K562 (cell line): ENCODE measurements at regions not wholly inside any gene's neighbourhood (a gene's known extent, or its start where the extent isn't known, plus 50 kb on each side); places are given as distances from the start of the nearest gene placed in this dataset.

Experiments used
- ATF1 ChIP-seq, 2 experiments: fragments of 450-650 bp in 1 of 2; IDR thresholded peaks; 2 replicates each; pipeline ENCODE4 v1.6.1; 2016; ENCODE audit warnings: missing compliant biosample characterization in 1 of 2, missing genetic modification characterization in 1 of 2
- CCAR2 ChIP-seq: fragments of 200-400 bp; formaldehyde crosslinking; IDR thresholded peaks from 2 replicates; pipeline ENCODE4 v1.6.1; 2017; ENCODE audit warnings: mild to moderate bottlenecking, low read depth, low read length
- DPF2 ChIP-seq: fragments of 450-650 bp; IDR thresholded peaks from 2 replicates; pipeline ENCODE4 v1.6.1; 2016
- EZH2 ChIP-seq: IDR thresholded peaks from 2 replicates; pipeline ENCODE4 v1.6.1; 2012; ENCODE audit warnings: low read depth, mild to moderate bottlenecking, inconsistent platforms, low read length, borderline replicate concordance
- GATAD2A ChIP-seq: fragments of 450-650 bp; IDR thresholded peaks from 2 replicates; pipeline ENCODE4 v1.6.1; 2017
- HDAC1 ChIP-seq, 2 experiments: fragments of 450-650 bp; IDR thresholded peaks; 2 replicates each; pipeline ENCODE4 v1.6.1; 2016 to 2017; ENCODE audit warnings: inconsistent platforms in 1 of 2, mild to moderate bottlenecking in 1 of 2, moderate library complexity in 1 of 2
- HDAC6 ChIP-seq: IDR thresholded peaks from 2 replicates; pipeline ENCODE4 v1.6.1; 2012; ENCODE audit warnings: low read depth, mild to moderate bottlenecking, control low read depth, inconsistent platforms, low read length, moderate library complexity
- NR2C1 ChIP-seq, 2 experiments: fragments of 450-650 bp; IDR thresholded peaks; 2 replicates each; pipeline ENCODE4 v1.6.1; 2017; ENCODE audit warnings: mild to moderate bottlenecking in 2 of 2, antibody characterized with exemption in 1 of 2, inconsistent platforms in 1 of 2, missing compliant biosample characterization in 1 of 2, missing genetic modification characterization in 1 of 2
- PHF20 ChIP-seq: fragments of 450-650 bp; IDR thresholded peaks from 2 replicates; pipeline ENCODE4 v1.6.1; 2018; ENCODE audit not compliant: partially characterized antibody
- SMARCA4 ChIP-seq: fragments of 450-650 bp; IDR thresholded peaks from 2 replicates; pipeline ENCODE4 v1.6.1; 2016
- TF ChIP-seq, protein P1 (sequence below): sonication (generic); formaldehyde crosslinking; IDR thresholded peaks from 2 replicates; pipeline ENCODE4 v1.8.0; 2022; ENCODE audit warnings: mild to moderate bottlenecking, missing genetic modification reagents, borderline replicate concordance
- TF ChIP-seq, protein P2 (sequence below): fragments of 450-650 bp; IDR thresholded peaks from 2 replicates; pipeline ENCODE4 v1.6.1; 2016; ENCODE audit warnings: borderline replicate concordance

DNA sequence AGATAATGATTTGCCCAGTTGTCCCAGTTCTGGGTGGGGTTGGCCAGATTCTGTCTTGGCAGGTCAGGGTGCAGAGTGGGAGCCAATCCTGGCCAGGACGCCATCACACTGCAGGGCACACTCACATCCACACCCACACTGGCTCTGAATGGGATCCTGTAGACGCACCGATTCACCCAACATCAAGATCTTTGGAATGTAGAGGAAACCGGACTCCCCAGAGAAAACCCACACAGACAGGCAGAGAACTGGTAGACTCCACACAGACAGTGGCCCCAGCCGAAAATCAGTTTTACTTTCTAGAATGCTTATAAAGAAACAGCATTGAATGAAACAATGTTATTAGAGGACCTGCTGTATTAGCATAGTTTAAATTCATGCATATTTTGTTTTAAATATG, 343.1 kb upstream of the DAB2 start:
- no peak for TF ChIP-seq EZH2
- TF ChIP-seq, protein P1, sequence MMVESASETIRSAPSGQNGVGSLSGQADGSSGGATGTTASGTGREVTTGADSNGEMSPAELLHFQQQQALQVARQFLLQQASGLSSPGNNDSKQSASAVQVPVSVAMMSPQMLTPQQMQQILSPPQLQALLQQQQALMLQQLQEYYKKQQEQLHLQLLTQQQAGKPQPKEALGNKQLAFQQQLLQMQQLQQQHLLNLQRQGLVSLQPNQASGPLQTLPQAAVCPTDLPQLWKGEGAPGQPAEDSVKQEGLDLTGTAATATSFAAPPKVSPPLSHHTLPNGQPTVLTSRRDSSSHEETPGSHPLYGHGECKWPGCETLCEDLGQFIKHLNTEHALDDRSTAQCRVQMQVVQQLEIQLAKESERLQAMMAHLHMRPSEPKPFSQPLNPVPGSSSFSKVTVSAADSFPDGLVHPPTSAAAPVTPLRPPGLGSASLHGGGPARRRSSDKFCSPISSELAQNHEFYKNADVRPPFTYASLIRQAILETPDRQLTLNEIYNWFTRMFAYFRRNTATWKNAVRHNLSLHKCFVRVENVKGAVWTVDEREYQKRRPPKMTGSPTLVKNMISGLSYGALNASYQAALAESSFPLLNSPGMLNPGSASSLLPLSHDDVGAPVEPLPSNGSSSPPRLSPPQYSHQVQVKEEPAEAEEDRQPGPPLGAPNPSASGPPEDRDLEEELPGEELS (CRISPR knock-in tag): no peak
- TF ChIP-seq PHF20: no peak
- no peak for TF ChIP-seq HDAC1 (IDR thresholded peaks at IDR 0.05)
- no peak for TF ChIP-seq GATAD2A
- TF ChIP-seq CCAR2: no peak
- TF ChIP-seq ATF1 (CRISPR knock-in tag; IDR thresholded peaks at IDR 0.05): no peak
- no peak for TF ChIP-seq ATF1 (tag; IDR thresholded peaks at IDR 0.05)
- TF ChIP-seq HDAC6: no peak
- no peak for TF ChIP-seq NR2C1 (IDR thresholded peaks at IDR 0.05)
- TF ChIP-seq NR2C1 (tag; IDR thresholded peaks at IDR 0.05): no peak
- TF ChIP-seq, protein P2, sequence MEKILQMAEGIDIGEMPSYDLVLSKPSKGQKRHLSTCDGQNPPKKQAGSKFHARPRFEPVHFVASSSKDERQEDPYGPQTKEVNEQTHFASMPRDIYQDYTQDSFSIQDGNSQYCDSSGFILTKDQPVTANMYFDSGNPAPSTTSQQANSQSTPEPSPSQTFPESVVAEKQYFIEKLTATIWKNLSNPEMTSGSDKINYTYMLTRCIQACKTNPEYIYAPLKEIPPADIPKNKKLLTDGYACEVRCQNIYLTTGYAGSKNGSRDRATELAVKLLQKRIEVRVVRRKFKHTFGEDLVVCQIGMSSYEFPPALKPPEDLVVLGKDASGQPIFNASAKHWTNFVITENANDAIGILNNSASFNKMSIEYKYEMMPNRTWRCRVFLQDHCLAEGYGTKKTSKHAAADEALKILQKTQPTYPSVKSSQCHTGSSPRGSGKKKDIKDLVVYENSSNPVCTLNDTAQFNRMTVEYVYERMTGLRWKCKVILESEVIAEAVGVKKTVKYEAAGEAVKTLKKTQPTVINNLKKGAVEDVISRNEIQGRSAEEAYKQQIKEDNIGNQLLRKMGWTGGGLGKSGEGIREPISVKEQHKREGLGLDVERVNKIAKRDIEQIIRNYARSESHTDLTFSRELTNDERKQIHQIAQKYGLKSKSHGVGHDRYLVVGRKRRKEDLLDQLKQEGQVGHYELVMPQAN: no peak
- TF ChIP-seq SMARCA4: no peak
- TF ChIP-seq DPF2: no peak
